ENCODE measurements at regions not wholly inside any gene's neighbourhood (a gene's known extent, or its start where the extent isn't known, plus 50 kb on each side); places are given as distances from the start of the nearest gene placed in this dataset.
A peak's percentile ranks its signal among the peaks of the same experiment; 100 is the strongest.

GRCh38 chr5:81838307-81838906, 87.5 kb upstream of the SSBP2 start:
- Histone ChIP-seq H3K9ac (no peak overlapping the region), H3K4me3 (ENCODE audit: low read depth in 2 of 2, low read length in 1 of 2) (no peak overlapping the region), H3F3A (replicated peaks; ENCODE audit: insufficient read depth) (peaks cover 12% of the 10 kb centered on the region), H2AFZ (ENCODE audit: low read depth) (no peak overlapping the region), H3K9me3 (no peaks in the 10 kb centered on the region), H3K4me1 (ENCODE audit: control insufficient read depth in 1 of 2, insufficient read depth in 2 of 2, low read depth in 1 of 2, low read length in 1 of 2) (peaks cover 3 to 27% of the 10 kb centered on the region in 2 experiments; a peak in 2 of 4 replicates), H3K9me2 (no peaks in the 10 kb centered on the region), H3K36me3 (replicated peaks in 1 of 2; ENCODE audit: control insufficient read depth in 1 of 2, insufficient read depth in 2 of 2, low read length in 1 of 2) (no peaks in the 10 kb centered on the region), H3K79me2 (ENCODE audit: insufficient read depth) (no peaks in the 10 kb centered on the region), H3K27me3 (ENCODE audit: insufficient read depth) (no peaks in the 10 kb centered on the region), H3K27ac (ENCODE audit: low read depth in 2 of 2, low read length in 1 of 2) (no peak overlapping the region; a peak in 1 of 4 replicates), H3K4me2 (no peak overlapping the region), H4K20me1 (ENCODE audit: insufficient read depth) (no peaks in the 10 kb centered on the region)
- ChIA-PET CTCF (interaction anchor here (0.8 to 5.3 kb wide), 7 partner anchors 11 to 327 kb away, joined by 3 to 22 read pairs (median 4); no protein-coding TSS in a partner anchor), POLR2A (interaction anchor here (1.8 kb wide), 1 partner anchor 87 kb away, joined by 6 read pairs; the partner anchor contains the start of gene SSBP2)
- TF ChIP-seq CTCF (IDR thresholded peaks at IDR 0.05) (peak; percentile 59), NRF1 (IDR thresholded peaks at IDR 0.05; ENCODE audit: low read depth, low read length) (no peak), RAD21 (IDR thresholded peaks at IDR 0.05; ENCODE audit: low read length) (peak; percentile 52), SMC3 (IDR thresholded peaks at IDR 0.05; ENCODE audit: low read depth, low read length) (peak; percentile 41), FOSL2 (IDR thresholded peaks at IDR 0.05; ENCODE audit: borderline replicate concordance, low read depth) (no peak)
- DNase-seq: no peak
- 75% methylated on average over 2 of the region's 2 CpGs for WGBS (ENCODE audit: low lambda C conversion rate)

GRCh38 chr5:81837667-81838306, 86.9 kb upstream of the SSBP2 start:
- ChIA-PET POLR2A (interaction anchor here (1.8 kb wide), 1 partner anchor 87 kb away, joined by 6 read pairs; the partner anchor contains the start of gene SSBP2), CTCF (interaction anchor here (1.0 to 5.3 kb wide), 8 partner anchors 10 to 328 kb away, joined by 3 to 22 read pairs (median 4); partner anchors contain the start of gene SSBP2)
- Histone ChIP-seq H3F3A (replicated peaks; ENCODE audit: insufficient read depth) (peaks cover 12% of the 10 kb centered on the region), H4K20me1 (ENCODE audit: insufficient read depth) (no peaks in the 10 kb centered on the region), H3K9ac (no peak overlapping the region), H3K27ac (ENCODE audit: low read depth in 2 of 2, low read length in 1 of 2) (peak overlapping the region in 1 of 2 experiments; percentile 30; a peak in 1 of 4 replicates), H2AFZ (ENCODE audit: low read depth) (no peak overlapping the region), H3K79me2 (ENCODE audit: insufficient read depth) (no peaks in the 10 kb centered on the region), H3K36me3 (replicated peaks in 1 of 2; ENCODE audit: control insufficient read depth in 1 of 2, insufficient read depth in 2 of 2, low read length in 1 of 2) (no peaks in the 10 kb centered on the region), H3K9me2 (no peaks in the 10 kb centered on the region), H3K4me2 (no peak overlapping the region), H3K4me1 (ENCODE audit: control insufficient read depth in 1 of 2, insufficient read depth in 2 of 2, low read depth in 1 of 2, low read length in 1 of 2) (peaks cover 3 to 22% of the 10 kb centered on the region in 2 experiments; a peak in 2 of 4 replicates), H3K27me3 (ENCODE audit: insufficient read depth) (no peaks in the 10 kb centered on the region), H3K4me3 (ENCODE audit: low read depth in 2 of 2, low read length in 1 of 2) (no peak overlapping the region), H3K9me3 (no peaks in the 10 kb centered on the region)
- TF ChIP-seq FOSL2 (IDR thresholded peaks at IDR 0.05; ENCODE audit: borderline replicate concordance, low read depth) (no peak), RAD21 (IDR thresholded peaks at IDR 0.05; ENCODE audit: low read length) (no peak), POLR2AphosphoS5 (IDR thresholded peaks at IDR 0.05; ENCODE audit: low read depth, low read length) (no peak), TAF1 (IDR thresholded peaks at IDR 0.05; ENCODE audit: borderline replicate concordance, low read depth, low read length) (no peak), SMC3 (IDR thresholded peaks at IDR 0.05; ENCODE audit: low read depth, low read length) (no peak), FOXJ3 (CRISPR knock-in tag; IDR thresholded peaks at IDR 0.05) (no peak), MEF2A (IDR thresholded peaks at IDR 0.05; ENCODE audit: borderline replicate concordance, low read depth) (no peak), RXRA (IDR thresholded peaks at IDR 0.05; ENCODE audit: borderline replicate concordance, low read depth) (no peak), USF2 (IDR thresholded peaks at IDR 0.05; ENCODE audit: borderline replicate concordance, low read depth, low read length) (no peak), MAX (IDR thresholded peaks at IDR 0.05; ENCODE audit: low read depth) (no peak), CHD2 (IDR thresholded peaks at IDR 0.05; ENCODE audit: low read length, partially characterized antibody) (no peak)
- no peak for DNase-seq
- WGBS (ENCODE audit: low lambda C conversion rate): 97% methylated on average over 4 of the region's 4 CpGs

Data from SK-N-SH (cell line).